AG04450 (cell line): ENCODE measurements at regions not wholly inside any gene's neighbourhood (a gene's known extent, or its start where the extent isn't known, plus 50 kb on each side); places are given as distances from the start of the nearest gene placed in this dataset.

Experiments used
- CTCF ChIA-PET: fragments of 300-600, 350-600 bp; formaldehyde crosslinking; extraction: SDS; loops from one replicate; lab custom pipeline; 2022; ENCODE audit warnings: antibody characterized with exemption, inconsistent platforms; lab: Charles Lee
- POLR2A ChIA-PET: fragments of 350-600 bp; formaldehyde crosslinking; extraction: SDS; loops from one replicate; lab custom pipeline; 2021; ENCODE audit warnings: antibody characterized with exemption, inconsistent platforms; lab: Yijun Ruan, JAX
- DNase-seq: peaks from one replicate; pipeline ENCODE4 v3.0.0-alpha.2; 2011; ENCODE audit warnings: low read depth, low spot score
- H3K27ac ChIP-seq: one replicate; pipeline ENCODE4 v1.5.1; 2012; ENCODE audit warnings: low read depth, low read length, control low read depth
- H3K27me3 ChIP-seq: one replicate; pipeline ENCODE4 v1.6.0; 2012; ENCODE audit warnings: low read length; ENCODE audit not compliant: control insufficient read depth, insufficient read depth
- H3K4me3 ChIP-seq: 2 replicates; pipeline ENCODE4 v1.5.1; 2011; ENCODE audit warnings: mild to moderate bottlenecking, low read depth, low read length, control low read depth
- H3K9me3 ChIP-seq: 2 replicates; pipeline ENCODE4 v1.5.1; 2012; ENCODE audit warnings: low read length; ENCODE audit not compliant: control insufficient read depth, insufficient read depth
- TF ChIP-seq, protein P1 (sequence below): IDR thresholded peaks from 2 replicates; pipeline ENCODE4 v1.5.1; 2011; ENCODE audit warnings: low read depth, low read length, control low read depth, inconsistent platforms

DNA sequence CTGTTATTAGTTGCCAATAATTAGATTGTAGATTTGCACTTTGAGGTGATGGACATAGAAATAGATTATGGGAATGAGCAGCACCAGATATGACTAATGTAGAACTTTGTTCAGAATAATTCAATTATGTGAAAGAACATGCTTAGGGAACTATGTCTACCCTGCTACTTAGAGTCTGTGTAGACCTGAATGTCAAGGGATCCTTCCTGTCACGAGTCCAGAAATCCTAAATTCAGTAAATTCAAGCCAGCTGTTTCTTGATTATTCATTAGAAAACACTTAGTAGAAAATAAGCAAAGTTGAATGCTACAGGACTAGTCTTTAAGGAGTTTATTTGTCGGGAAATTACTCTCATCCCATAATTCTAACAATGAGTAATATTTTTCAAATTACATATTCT is 887.3 kb upstream of the SEMA6A start:
- Histone ChIP-seq H3K27ac (no peak overlapping the region), H3K27me3 (no peaks in the 10 kb centered on the region), H3K9me3 (no peaks in the 10 kb centered on the region), H3K4me3 (no peak overlapping the region)
- ChIA-PET CTCF (no interaction called here), POLR2A (no interaction called here)
- no peak for DNase-seq
- TF ChIP-seq, protein P1, sequence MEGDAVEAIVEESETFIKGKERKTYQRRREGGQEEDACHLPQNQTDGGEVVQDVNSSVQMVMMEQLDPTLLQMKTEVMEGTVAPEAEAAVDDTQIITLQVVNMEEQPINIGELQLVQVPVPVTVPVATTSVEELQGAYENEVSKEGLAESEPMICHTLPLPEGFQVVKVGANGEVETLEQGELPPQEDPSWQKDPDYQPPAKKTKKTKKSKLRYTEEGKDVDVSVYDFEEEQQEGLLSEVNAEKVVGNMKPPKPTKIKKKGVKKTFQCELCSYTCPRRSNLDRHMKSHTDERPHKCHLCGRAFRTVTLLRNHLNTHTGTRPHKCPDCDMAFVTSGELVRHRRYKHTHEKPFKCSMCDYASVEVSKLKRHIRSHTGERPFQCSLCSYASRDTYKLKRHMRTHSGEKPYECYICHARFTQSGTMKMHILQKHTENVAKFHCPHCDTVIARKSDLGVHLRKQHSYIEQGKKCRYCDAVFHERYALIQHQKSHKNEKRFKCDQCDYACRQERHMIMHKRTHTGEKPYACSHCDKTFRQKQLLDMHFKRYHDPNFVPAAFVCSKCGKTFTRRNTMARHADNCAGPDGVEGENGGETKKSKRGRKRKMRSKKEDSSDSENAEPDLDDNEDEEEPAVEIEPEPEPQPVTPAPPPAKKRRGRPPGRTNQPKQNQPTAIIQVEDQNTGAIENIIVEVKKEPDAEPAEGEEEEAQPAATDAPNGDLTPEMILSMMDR, result no peak

DNA sequence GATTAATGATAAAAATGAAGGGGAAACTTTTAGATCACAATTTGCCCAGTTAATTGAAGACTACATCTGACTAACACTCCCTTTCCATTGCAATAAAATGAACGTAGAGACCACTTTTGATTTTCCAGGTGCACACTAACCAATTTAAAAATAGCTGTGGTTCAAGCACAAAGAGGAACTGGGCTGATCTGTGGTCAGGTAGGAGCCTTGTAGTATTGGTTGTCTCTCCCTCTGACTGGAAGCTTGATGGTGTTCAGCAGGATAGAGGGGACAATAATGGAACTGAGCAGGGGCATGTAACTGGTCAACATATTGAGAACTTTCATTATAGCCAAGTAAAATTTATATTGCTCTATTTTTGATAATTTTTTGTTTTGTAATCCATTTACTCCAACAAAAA is 886.8 kb upstream of the SEMA6A start:
- H3K4me3 ChIP-seq, result no peak overlapping the region
- H3K27ac ChIP-seq, result no peak overlapping the region
- no peaks in the 10 kb centered on the region for H3K27me3 ChIP-seq
- TF ChIP-seq, protein P1, result no peak
- POLR2A ChIA-PET, result no interaction called here
- no peaks in the 10 kb centered on the region for H3K9me3 ChIP-seq
- CTCF ChIA-PET, result no interaction called here
- no peak for DNase-seq

GRCh38 chr5:117457656-117458055 is 883.0 kb upstream of the SEMA6A start:
- TF ChIP-seq, protein P1, result no peak
- POLR2A ChIA-PET, result no interaction called here
- Histone ChIP-seq H3K9me3 (0 out of 2 replicates have a peak, but pooled peaks cover 4% of the 10 kb centered on the region), H3K27me3 (no peaks in the 10 kb centered on the region), H3K4me3 (no peak overlapping the region), H3K27ac (no peak overlapping the region)
- CTCF ChIA-PET, result no interaction called here
- no peak for DNase-seq

GRCh38 chr5:117456866-117457470 is 882.3 kb upstream of the SEMA6A start:
- no peak overlapping the region for H3K27ac ChIP-seq
- ChIA-PET POLR2A (no interaction called here), CTCF (no interaction called here)

More at GRCh38 chr5:117456866-117457470, 882.3 kb upstream of the SEMA6A start:
- Histone ChIP-seq H3K27me3 (no peaks in the 10 kb centered on the region), H3K4me3 (no peak overlapping the region), H3K9me3 (0 out of 2 replicates have a peak, but pooled peaks cover 4% of the 10 kb centered on the region)
- no peak for DNase-seq
- TF ChIP-seq, protein P1, result no peak
